HCT116 (cell line): ENCODE measurements at regions not wholly inside any gene's neighbourhood (a gene's known extent, or its start where the extent isn't known, plus 50 kb on each side); places are given as distances from the start of the nearest gene placed in this dataset.

Experiments used
- ATAC-seq: fragments of 200-7000 bp; cut with Tn5 transposase; 2 replicates; pipeline ENCODE4 v1.9.1; 2020; ENCODE audit warnings: mild to moderate bottlenecking, moderate library complexity
- BruUV-seq: library from RNA; stranded (reverse); fragments of 400-500 nt; replicated peaks from 2 replicates; lab custom pipeline; 2021; lab: Mats Ljungman, UMichigan
- CTCF ChIA-PET: fragments of 300-600 bp; sonication (Branson Sonifier 250); formaldehyde crosslinking; loops from one replicate; lab custom pipeline; 2021; ENCODE audit warnings: antibody characterized with exemption; lab: Charles Lee
- POLR2A ChIA-PET: fragments of 300-600, 350-600 bp; sonication (Branson Sonifier 250); formaldehyde crosslinking; loops from one replicate; lab custom pipeline; 2021; ENCODE audit warnings: antibody characterized with exemption; lab: Charles Lee
- RAD21 ChIA-PET, 2 experiments: fragments of 300-600 bp; sonication (Branson Sonifier 250); formaldehyde crosslinking; loops; one replicate each; lab custom pipeline; 2023; ENCODE audit warnings: low total read pairs in 2 of 2; ENCODE audit not compliant: uncharacterized antibody in 2 of 2, unreplicated experiment in 2 of 2, low non-redundant PET in 1 of 2; lab: Charles Lee
- DNase-seq: peaks from one replicate; pipeline ENCODE4 v3.0.0-alpha.2; 2010; ENCODE audit warnings: low read depth, low spot score
- H2AFZ ChIP-seq: fragments of 200-600 bp; shearing (Covaris generic), sonication (generic); 2 replicates; pipeline ENCODE4 v1.6.1; 2017; ENCODE audit warnings: low read depth, mixed run types, mixed read lengths, antibody characterized with exemption, low read length; ENCODE audit not compliant: poor library complexity, severe bottlenecking
- H3K27ac ChIP-seq: 2 replicates; pipeline ENCODE4 v1.5.1; 2012; ENCODE audit warnings: low read depth, low read length
- H3K27me3 ChIP-seq: fragments of 200-600 bp; sonication (generic); 2 replicates; pipeline ENCODE4 v1.6.1; 2016; ENCODE audit warnings: mixed run types, low read length, mixed read lengths; ENCODE audit not compliant: insufficient read depth
- H3K36me3 ChIP-seq, 2 experiments: fragments of 200-500 bp in 1 of 2; fragments of 200-600 bp in 1 of 2; sonication (Bioruptor generic) in 1 of 2; sonication (generic) in 1 of 2; 2 replicates each; pipeline versions ENCODE4 v1.5.1 to v1.6.1; 2014 to 2016; ENCODE audit warnings: low read length in 2 of 2, inconsistent platforms in 1 of 2, mixed read lengths in 1 of 2, mixed run types in 1 of 2; ENCODE audit not compliant: insufficient read depth in 2 of 2, control insufficient read depth in 1 of 2
- H3K4me1 ChIP-seq, 2 experiments: fragments of 200-600 bp in 1 of 2; sonication (generic) in 1 of 2; 2 replicates each; pipeline versions ENCODE4 v1.5.1 to v1.6.1; 2012 to 2017; ENCODE audit warnings: low read length in 2 of 2, inconsistent platforms in 1 of 2, mild to moderate bottlenecking in 1 of 2, mixed read lengths in 1 of 2, mixed run types in 1 of 2, moderate library complexity in 1 of 2; ENCODE audit not compliant: insufficient read depth in 2 of 2, control insufficient read depth in 1 of 2
- H3K4me2 ChIP-seq: fragments of 200-600 bp; sonication (generic); 2 replicates; pipeline ENCODE4 v1.6.1; 2017; ENCODE audit warnings: mixed run types, low read length, mixed read lengths
- H3K4me3 ChIP-seq, 2 experiments: fragments of 200-600 bp in 1 of 2; sonication (generic) in 1 of 2; replicated peaks in 1 of 2; 2 replicates each; pipeline ENCODE4 v1.5.1; 2011 to 2016; ENCODE audit warnings: low read length in 2 of 2, control low read depth in 1 of 2, low read depth in 1 of 2, mild to moderate bottlenecking in 1 of 2, mixed read lengths in 1 of 2, mixed run types in 1 of 2
- H3K79me2 ChIP-seq: fragments of 200-600 bp; sonication (generic); 2 replicates; pipeline ENCODE4 v1.6.1; 2017; ENCODE audit warnings: mild to moderate bottlenecking, mixed run types, low read length, moderate library complexity, mixed read lengths; ENCODE audit not compliant: insufficient read depth
- H3K9ac ChIP-seq: fragments of 200-600 bp; sonication (generic); 2 replicates; pipeline ENCODE4 v1.6.1; 2016; ENCODE audit warnings: low read length, mixed read lengths
- H3K9me2 ChIP-seq: fragments of 200-600 bp; sonication (generic), shearing (Covaris generic); 2 replicates; pipeline ENCODE4 v1.6.1; 2017; ENCODE audit warnings: mixed run types, mild to moderate bottlenecking, moderate library complexity; ENCODE audit not compliant: insufficient read depth
- H3K9me3 ChIP-seq, 2 experiments: fragments of 200-500 bp in 1 of 2; fragments of 200-600 bp in 1 of 2; sonication (Bioruptor generic) in 1 of 2; sonication (generic) in 1 of 2; 2 replicates each; pipeline ENCODE4 v1.6.1; 2014 to 2017; ENCODE audit warnings: low read length in 2 of 2, mixed read lengths in 2 of 2, inconsistent platforms in 1 of 2, low read depth in 1 of 2, mild to moderate bottlenecking in 1 of 2, mixed run types in 1 of 2, moderate library complexity in 1 of 2; ENCODE audit not compliant: control insufficient read depth in 1 of 2, insufficient read depth in 1 of 2
- H4K20me1 ChIP-seq: fragments of 200-600 bp; sonication (generic), shearing (Covaris generic); 2 replicates; pipeline ENCODE4 v1.6.1; 2017; ENCODE audit warnings: mixed run types, mild to moderate bottlenecking, moderate library complexity; ENCODE audit not compliant: insufficient read depth
- EGR1 ChIP-seq: IDR thresholded peaks from 2 replicates; pipeline ENCODE4 v1.6.1; 2012; ENCODE audit warnings: low read depth
- EZH2 ChIP-seq: fragments of 200-600 bp; sonication (generic); IDR thresholded peaks from 2 replicates; pipeline ENCODE4 v1.6.1; 2017; ENCODE audit warnings: antibody characterized with exemption, mixed run types
- EZH2phosphoT487 ChIP-seq: fragments of 200-600 bp; IDR thresholded peaks from 2 replicates; pipeline ENCODE4 v1.6.1; 2018; ENCODE audit warnings: antibody characterized with exemption, borderline replicate concordance
- FOSL1 ChIP-seq: IDR thresholded peaks from 2 replicates; pipeline ENCODE4 v1.6.1; 2012; ENCODE audit warnings: low read depth
- JUND ChIP-seq: IDR thresholded peaks from 2 replicates; pipeline ENCODE4 v1.6.1; 2012
- MAX ChIP-seq: IDR thresholded peaks from 2 replicates; pipeline ENCODE4 v1.6.1; 2012
- POLR2A ChIP-seq: IDR thresholded peaks from 2 replicates; pipeline ENCODE4 v1.7.0; 2011; ENCODE audit warnings: borderline replicate concordance; ENCODE audit not compliant: insufficient read depth, insufficient read length; ENCODE audit errors: extremely low read depth
- REST ChIP-seq: IDR thresholded peaks from 2 replicates; pipeline ENCODE4 v1.6.1; 2012; ENCODE audit warnings: low read depth
- YY1 ChIP-seq: IDR thresholded peaks from 2 replicates; pipeline ENCODE4 v1.6.1; 2011; ENCODE audit warnings: low read length, low read depth, moderate library complexity, mild to moderate bottlenecking; ENCODE audit not compliant: insufficient replicate concordance; ENCODE audit errors: extremely low read depth
- ZFX ChIP-seq: fragments of 450-650 bp; IDR thresholded peaks from 2 replicates; pipeline ENCODE4 v1.6.1; 2017
- intact Hi-C: fragments of 100-400 bp; cut with micrococcal nuclease; formaldehyde crosslinking; loops from 2 replicates; pipeline ENCODE4 v1.10.0; 2022
- TF ChIP-seq, protein P1 (sequence below): IDR thresholded peaks from 2 replicates; pipeline ENCODE4 v1.6.1; 2012

DNA sequence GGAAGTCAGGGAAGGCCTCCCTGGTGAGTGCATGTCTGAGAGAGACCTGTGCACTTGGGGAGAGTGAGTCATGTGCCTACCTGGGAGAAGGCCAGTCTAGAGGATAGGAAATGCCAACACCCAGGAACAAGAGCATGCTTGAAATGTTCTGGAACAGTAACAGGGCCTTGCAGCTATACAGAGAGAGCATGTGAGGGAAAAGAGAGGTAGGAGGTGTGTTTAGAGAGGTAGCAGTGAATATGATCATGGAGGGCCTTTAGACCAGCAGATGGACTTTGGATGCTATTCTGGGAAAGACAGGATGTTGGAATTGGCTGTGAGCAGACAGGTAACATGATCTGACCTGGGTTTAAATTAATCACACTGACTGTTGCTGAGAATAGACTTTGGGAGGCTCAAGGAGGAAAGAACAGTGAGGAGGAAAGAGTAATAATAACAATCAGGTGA is 1143.6 kb downstream of the FLRT2 start:
- Histone ChIP-seq H3K9me3 (peaks cover 20 to 23% of the 10 kb centered on the region in 2 experiments; a peak in 2 of 4 replicates), H3K27me3 (no peaks in the 10 kb centered on the region), H3K27ac (no peak overlapping the region), H3K36me3 (no peaks in the 10 kb centered on the region), H3K79me2 (no peaks in the 10 kb centered on the region), H4K20me1 (no peaks in the 10 kb centered on the region), H3K4me1 (no peaks in the 10 kb centered on the region), H3K4me2 (no peak overlapping the region), H3K9me2 (no peaks in the 10 kb centered on the region), H3K9ac (no peak overlapping the region), H3K4me3 (no peak overlapping the region), H2AFZ (no peak overlapping the region)
- ATAC-seq (no peak), DNase-seq (no peak)
- CTCF ChIA-PET: no interaction called here
- intact Hi-C loops: no loop called here
- RAD21 ChIA-PET: no interaction called here
- POLR2A ChIA-PET: no interaction called here
- no TSS peak for BruUV-seq
- TF ChIP-seq JUND (no peak), POLR2A (no peak), FOSL1 (no peak), EZH2phosphoT487 (no peak), EGR1 (no peak), MAX (no peak), YY1 (no peak), REST (no peak), EZH2 (no peak), ZFX (no peak)
- TF ChIP-seq, protein P1, sequence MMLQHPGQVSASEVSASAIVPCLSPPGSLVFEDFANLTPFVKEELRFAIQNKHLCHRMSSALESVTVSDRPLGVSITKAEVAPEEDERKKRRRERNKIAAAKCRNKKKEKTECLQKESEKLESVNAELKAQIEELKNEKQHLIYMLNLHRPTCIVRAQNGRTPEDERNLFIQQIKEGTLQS: no peak
